GM12874 (cell line): ENCODE measurements at regions not wholly inside any gene's neighbourhood (a gene's known extent, or its start where the extent isn't known, plus 50 kb on each side); places are given as distances from the start of the nearest gene placed in this dataset.

Experiments used
- CTCF ChIP-seq: IDR thresholded peaks from 2 replicates; pipeline ENCODE4 v1.5.1; 2011; ENCODE audit warnings: low read depth, mild to moderate bottlenecking, control low read depth, low read length, moderate library complexity; ENCODE audit not compliant: insufficient read depth

GRCh38 chr2:76584474-76584873 lies 873.8 kb upstream of the GCFC2 start:
- no peak for TF ChIP-seq CTCF

- no peak for TF ChIP-seq CTCF
These were observed 869.2 kb upstream of the GCFC2 start for GRCh38 chr2:76579911-76580310.

GRCh38 chr2:76572981-76573380 lies 862.3 kb upstream of the GCFC2 start:
- no peak for TF ChIP-seq CTCF

DNA sequence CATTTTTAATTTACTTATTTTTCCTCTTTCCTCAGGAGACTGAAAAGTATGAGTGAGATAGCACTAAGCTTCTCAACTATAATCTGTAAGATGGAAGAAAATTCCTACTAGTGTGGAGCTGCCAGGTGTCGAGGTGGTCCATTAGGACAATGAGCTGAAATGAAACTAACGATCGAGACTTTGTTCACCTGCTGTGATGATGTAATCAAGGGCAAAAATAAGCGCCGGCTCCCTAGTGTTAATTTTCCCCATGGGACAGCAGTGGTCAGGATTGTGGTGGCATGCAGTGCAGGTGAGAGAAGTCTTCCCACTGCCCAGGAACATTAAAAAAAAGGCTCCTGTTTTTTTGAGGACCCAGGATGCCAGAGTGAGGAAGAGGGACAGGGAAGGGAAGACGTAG lies 859.1 kb upstream of the GCFC2 start:
- no peak for TF ChIP-seq CTCF

DNA sequence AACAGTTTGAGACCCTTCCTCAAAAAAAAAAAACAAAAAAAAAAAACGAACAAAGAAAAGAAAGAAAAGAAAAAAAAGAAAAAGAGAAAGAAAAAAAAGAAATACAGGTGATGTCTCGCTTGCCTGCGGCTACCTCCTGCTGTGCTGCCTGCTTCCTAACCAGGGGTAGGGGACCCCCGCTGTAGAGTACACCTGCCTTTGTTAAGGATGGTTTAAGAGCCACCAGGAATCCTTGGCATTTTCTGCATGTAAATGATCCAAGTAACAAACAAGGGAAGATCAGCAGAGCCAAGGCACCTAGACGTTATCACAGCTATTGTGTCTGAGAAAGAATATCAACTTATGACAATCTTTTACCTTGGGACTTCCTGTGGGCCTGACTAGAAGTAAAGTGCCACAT lies 856.8 kb upstream of the GCFC2 start:
- no peak for TF ChIP-seq CTCF

DNA sequence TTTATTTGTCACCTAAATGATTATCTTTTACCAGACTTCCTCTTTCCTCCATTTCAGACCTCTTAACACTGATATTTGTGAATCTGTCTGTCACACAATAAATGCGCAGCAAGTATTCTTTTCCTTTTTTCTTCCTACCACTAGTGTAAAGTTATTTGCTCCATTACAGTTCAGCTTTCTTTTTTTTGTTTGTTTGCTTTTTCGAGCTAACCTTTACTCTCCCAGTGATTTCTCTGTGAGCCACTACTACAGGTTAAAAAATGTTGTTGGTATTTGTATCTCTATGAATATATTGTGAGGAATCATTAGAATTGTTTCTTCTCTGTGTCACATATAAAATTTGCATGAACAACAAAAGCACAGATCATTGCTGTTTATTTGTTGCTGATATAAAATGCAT lies 854.0 kb upstream of the GCFC2 start:
- TF ChIP-seq CTCF = no peak

GRCh38 chr2:76563730-76564129 lies 853.0 kb upstream of the GCFC2 start:
- TF ChIP-seq CTCF = no peak

GRCh38 chr2:76558157-76558556 lies 847.4 kb upstream of the GCFC2 start:
- TF ChIP-seq CTCF = no peak
